ENCODE measurements at regions not wholly inside any gene's neighbourhood (a gene's known extent, or its start where the extent isn't known, plus 50 kb on each side); places are given as distances from the start of the nearest gene placed in this dataset.

DNA sequence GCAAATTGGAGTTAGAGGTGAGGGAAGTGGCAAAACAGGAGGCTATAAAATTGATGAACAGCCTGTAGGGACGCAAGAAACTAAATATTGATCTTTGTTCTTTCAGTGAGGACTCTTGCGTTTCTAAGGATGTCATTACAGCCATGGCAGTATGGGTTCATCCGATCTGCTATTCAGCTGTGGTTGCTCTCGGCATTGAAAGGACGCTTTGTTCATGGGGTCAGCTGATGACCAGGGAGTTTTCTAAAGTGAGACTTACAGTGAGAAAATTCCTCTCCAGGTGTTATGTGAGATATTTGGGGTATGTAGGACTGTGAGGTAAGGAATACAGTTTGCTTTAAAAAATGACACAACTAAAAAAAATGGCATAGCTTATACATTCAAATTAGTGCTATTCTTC, 52.7 kb upstream of the PELI1 start:
- TF ChIP-seq, protein P1, sequence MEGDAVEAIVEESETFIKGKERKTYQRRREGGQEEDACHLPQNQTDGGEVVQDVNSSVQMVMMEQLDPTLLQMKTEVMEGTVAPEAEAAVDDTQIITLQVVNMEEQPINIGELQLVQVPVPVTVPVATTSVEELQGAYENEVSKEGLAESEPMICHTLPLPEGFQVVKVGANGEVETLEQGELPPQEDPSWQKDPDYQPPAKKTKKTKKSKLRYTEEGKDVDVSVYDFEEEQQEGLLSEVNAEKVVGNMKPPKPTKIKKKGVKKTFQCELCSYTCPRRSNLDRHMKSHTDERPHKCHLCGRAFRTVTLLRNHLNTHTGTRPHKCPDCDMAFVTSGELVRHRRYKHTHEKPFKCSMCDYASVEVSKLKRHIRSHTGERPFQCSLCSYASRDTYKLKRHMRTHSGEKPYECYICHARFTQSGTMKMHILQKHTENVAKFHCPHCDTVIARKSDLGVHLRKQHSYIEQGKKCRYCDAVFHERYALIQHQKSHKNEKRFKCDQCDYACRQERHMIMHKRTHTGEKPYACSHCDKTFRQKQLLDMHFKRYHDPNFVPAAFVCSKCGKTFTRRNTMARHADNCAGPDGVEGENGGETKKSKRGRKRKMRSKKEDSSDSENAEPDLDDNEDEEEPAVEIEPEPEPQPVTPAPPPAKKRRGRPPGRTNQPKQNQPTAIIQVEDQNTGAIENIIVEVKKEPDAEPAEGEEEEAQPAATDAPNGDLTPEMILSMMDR (IDR thresholded peaks at IDR 0.05; ENCODE audit: low read depth, low read length, missing control alignments) = no peak
- DNase-seq (ENCODE audit: extremely low read depth, low read depth) = no peak
- no peak overlapping the region for H3K4me3 ChIP-seq (replicated peaks; ENCODE audit: low read depth, low read length)

DNA sequence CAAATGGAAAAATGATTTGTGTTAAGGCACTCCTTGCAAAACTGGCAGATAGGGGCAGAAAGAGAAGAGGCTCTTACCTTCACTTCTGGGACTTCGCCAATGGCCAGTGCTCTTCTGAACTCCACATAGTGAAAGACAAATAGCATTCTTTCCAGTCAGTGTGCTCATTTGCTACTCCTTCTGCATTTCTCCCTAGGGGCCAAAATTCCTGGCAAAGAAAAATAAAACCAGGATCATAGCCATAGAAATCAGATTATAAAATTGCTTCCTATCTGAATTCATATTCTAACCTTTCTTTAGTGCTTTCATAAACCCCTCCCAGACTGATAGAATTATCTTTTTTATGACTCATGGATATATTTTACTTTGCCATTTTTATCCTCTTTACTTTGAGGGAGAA, 56.9 kb upstream of the PELI1 start:
- TF ChIP-seq, protein P1 (IDR thresholded peaks at IDR 0.05; ENCODE audit: low read depth, low read length, missing control alignments) = no peak
- DNase-seq (ENCODE audit: extremely low read depth, low read depth) = no peak
- no peak overlapping the region for H3K4me3 ChIP-seq (replicated peaks; ENCODE audit: low read depth, low read length)

DNA sequence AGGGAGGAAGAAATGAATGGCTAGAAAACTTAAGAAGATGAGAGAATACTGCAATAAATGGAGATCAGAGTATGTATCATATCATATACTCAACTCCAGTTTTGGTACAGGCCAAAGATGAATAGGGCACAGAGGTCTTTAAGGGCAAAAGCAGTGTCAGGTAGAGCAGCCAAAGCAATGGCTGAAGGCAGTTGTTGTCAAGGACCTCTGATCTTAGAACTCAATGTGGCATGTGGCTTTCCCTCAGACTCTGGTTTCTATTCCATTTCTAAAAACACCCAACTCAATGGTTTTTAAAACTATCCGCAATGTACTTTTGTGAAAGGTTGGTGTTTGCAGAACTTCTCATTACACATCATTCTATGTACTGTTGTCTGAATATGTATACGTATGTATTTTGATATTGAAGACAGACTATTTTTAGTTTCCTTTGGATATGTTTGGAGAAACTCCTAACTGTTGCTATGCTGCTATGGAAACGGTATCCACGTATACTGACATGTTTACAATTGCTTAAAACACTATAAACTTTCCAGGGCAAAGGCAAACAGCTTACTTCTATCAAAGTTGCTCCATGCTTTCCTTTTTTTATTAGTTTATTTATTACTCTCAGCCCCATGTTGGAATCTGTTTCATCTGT, 58.1 kb upstream of the PELI1 start:
- H3K4me3 ChIP-seq (replicated peaks; ENCODE audit: low read depth, low read length) = no peak overlapping the region
- TF ChIP-seq, protein P1 (IDR thresholded peaks at IDR 0.05; ENCODE audit: low read depth, low read length, missing control alignments) = no peak
- DNase-seq (ENCODE audit: extremely low read depth, low read depth) = peak; percentile 87

DNA sequence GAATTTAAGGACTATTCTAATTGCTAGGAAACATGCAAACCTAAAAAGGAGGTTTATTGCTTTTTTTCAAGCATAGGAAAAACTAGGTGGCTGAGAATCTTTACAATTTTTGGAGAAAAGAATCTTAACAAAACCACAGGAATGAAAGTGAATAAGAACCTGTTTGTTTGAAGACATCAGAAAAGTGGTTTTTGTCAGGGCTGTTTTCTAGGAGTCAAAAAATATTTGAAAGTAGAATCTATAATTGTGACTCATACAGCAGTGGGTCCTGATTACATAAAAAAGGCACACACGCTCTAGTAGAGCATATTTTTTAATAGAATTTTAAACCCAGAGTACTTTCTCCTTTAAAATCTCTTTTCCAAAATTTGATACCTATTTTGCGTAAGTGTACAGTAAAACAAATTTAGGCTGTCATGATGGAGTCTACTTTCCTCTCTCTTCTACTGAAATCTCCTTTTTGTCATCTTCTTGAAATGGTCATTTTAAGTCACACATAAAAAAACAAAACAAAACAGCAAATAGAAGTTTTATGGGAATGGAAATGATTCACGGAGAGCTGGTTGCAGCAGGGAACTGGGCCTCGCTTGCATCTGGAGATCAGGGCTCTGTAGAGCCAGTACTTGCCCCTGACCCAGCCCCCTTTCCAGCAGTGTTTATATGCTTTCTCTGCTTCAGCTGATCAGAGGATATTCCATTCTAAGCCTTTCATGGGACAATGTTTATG, 59.1 kb upstream of the PELI1 start:
- H3K4me3 ChIP-seq (replicated peaks; ENCODE audit: low read depth, low read length) = no peak overlapping the region
- DNase-seq (ENCODE audit: extremely low read depth, low read depth) = no peak
- TF ChIP-seq, protein P1 (IDR thresholded peaks at IDR 0.05; ENCODE audit: low read depth, low read length, missing control alignments) = no peak

DNA sequence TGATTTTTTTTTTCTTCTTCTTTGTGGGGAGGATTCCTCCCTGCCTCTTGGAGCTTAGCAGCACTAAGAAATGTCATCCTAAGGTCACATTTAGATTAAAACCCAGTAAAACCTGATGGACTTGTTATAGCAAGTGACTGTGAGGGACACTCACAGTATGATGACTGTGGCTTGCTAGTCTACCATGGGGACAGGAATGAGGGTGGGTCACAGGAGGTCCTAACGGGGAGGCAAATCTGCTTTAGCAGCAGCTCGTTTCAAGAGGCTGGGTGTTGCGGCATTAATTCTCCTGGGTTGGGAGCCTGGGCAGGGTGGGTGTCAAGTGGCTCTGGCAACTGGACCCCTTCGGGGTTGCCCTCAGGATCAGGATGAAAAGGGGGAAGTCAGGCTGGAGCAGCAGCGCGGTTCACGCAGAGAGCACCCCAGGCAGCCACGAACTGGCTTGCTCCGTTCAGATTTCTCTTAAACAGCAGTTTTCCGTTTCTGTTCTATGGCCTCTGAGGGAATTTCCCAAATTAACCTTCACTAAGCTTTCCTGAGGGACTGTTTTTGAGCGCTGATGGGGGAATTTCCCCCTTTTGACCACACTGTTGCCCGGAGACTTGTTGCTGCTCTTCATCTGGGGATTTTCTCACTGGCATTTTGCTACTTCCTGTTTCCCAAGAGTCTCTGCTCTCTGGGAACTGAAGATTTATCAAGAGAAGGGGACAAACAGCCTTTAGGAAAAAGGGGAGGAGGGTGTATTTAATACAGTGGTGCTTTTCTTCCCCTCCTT, 59.8 kb upstream of the PELI1 start:
- no peak overlapping the region for H3K4me3 ChIP-seq (replicated peaks; ENCODE audit: low read depth, low read length)
- no peak for DNase-seq (ENCODE audit: extremely low read depth, low read depth)
- TF ChIP-seq, protein P1 (IDR thresholded peaks at IDR 0.05; ENCODE audit: low read depth, low read length, missing control alignments) = no peak

DNA sequence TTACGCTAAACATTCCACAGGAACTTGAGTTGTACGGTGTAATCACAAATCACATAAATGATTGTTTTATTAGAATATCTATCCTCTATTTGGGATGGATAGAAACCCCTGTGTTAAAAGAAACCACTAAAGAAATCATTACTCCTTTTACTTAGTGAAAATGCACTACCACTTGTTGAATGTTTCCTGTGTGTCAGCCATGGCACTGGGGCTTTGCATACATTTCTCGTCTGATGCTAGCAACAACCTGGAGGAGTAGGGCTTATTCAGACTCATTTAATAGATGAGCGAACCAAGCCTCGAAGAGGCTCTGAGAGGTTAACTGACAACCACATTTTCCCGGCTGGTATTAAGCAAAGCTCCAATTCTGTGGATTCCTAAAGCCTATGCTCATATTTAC, 60.5 kb upstream of the PELI1 start:
- H3K4me3 ChIP-seq (replicated peaks; ENCODE audit: low read depth, low read length) = no peak overlapping the region
- DNase-seq (ENCODE audit: extremely low read depth, low read depth) = no peak
- TF ChIP-seq, protein P1 (IDR thresholded peaks at IDR 0.05; ENCODE audit: low read depth, low read length, missing control alignments) = no peak
